WTC11 (cell line): ENCODE measurements at regions not wholly inside any gene's neighbourhood (a gene's known extent, or its start where the extent isn't known, plus 50 kb on each side); places are given as distances from the start of the nearest gene placed in this dataset.

Experiments
- ATAC-seq: fragments of 200-7000 bp; cut with Tn5 transposase; 2 replicates; pipeline ENCODE4 v1.10.0; 2021; ENCODE audit warnings: mild to moderate bottlenecking, moderate library complexity
- CTCF ChIA-PET: fragments of 300-600 bp; sonication (Branson Sonifier 250); formaldehyde crosslinking; loops from one replicate; lab custom pipeline; 2021; ENCODE audit warnings: antibody characterized with exemption; lab: Charles Lee
- POLR2A ChIA-PET: fragments of 350-600 bp; sonication (Branson Sonifier 250); formaldehyde crosslinking; loops from one replicate; lab custom pipeline; 2021; ENCODE audit warnings: antibody characterized with exemption; lab: Charles Lee
- DNase-seq: peaks from one replicate; pipeline ENCODE4 v3.0.0; 2021; ENCODE audit warnings: low spot score
- H3K27ac Mint-ChIP-seq: 2 replicates; pipeline ENCODE4 v1.8.0; 2021; ENCODE audit warnings: mixed read lengths
- H3K27me3 Mint-ChIP-seq: 2 replicates; pipeline ENCODE4 v1.8.0; 2021; ENCODE audit warnings: low read depth, mild to moderate bottlenecking, moderate library complexity, mixed read lengths
- H3K36me3 Mint-ChIP-seq: 2 replicates; pipeline ENCODE4 v1.8.0; 2021; ENCODE audit warnings: mixed read lengths
- H3K4me1 Mint-ChIP-seq: 2 replicates; pipeline ENCODE4 v1.8.0; 2022; ENCODE audit warnings: mixed read lengths
- H3K4me3 Mint-ChIP-seq: 2 replicates; pipeline ENCODE4 v1.8.0; 2021; ENCODE audit warnings: mild to moderate bottlenecking, moderate library complexity, mixed read lengths
- H3K9me3 Mint-ChIP-seq: 2 replicates; pipeline ENCODE4 v1.8.0; 2021; ENCODE audit warnings: mixed read lengths
- CREM ChIP-seq: sonication (generic); formaldehyde crosslinking; IDR thresholded peaks from 2 replicates; pipeline ENCODE4 v1.8.1; 2022; ENCODE audit warnings: mild to moderate bottlenecking, missing genetic modification reagents, moderate library complexity

DNA sequence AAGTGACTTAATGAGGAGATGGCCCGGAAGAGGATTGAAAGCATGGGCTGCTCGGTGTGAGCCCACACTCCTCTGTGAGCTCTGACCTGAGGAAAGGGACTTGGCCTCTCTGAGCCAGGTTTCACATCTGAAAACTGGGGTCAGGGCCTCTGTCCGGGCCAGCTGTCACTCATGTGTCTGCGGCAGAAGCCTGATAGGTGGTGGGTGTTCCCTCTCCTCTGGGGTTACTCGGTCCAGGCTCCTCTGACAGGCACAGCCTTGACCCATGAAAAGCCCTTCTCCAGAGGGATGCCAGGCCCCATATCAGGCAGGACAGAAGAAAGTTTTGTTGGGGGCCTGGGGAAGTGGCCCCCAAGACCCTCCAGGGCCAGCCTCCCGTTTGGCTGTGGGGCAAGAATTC, 131.4 kb downstream of the CHSY1 start:
- ChIA-PET CTCF (interaction anchor here (0.8 to 2.1 kb wide), 7 partner anchors 13 to 138 kb away, joined by 3 to 9 read pairs (median 4); no protein-coding TSS in a partner anchor), POLR2A (no interaction called here)
- DNase-seq (no peak), ATAC-seq (no peak)
- H3K9me3 Mint-ChIP-seq, result peaks cover 5% of the 10 kb centered on the region
- H3K27me3 Mint-ChIP-seq, result no peaks in the 10 kb centered on the region
- H3K27ac Mint-ChIP-seq, result no peak overlapping the region
- H3K36me3 Mint-ChIP-seq, result no peaks in the 10 kb centered on the region
- peaks cover 26% of the 10 kb centered on the region for H3K4me1 Mint-ChIP-seq
- TF ChIP-seq CREM (CRISPR knock-in tag), result no peak
- no peak overlapping the region for H3K4me3 Mint-ChIP-seq
